ENCODE measurements at regions not wholly inside any gene's neighbourhood (a gene's known extent, or its start where the extent isn't known, plus 50 kb on each side); places are given as distances from the start of the nearest gene placed in this dataset.

DNA sequence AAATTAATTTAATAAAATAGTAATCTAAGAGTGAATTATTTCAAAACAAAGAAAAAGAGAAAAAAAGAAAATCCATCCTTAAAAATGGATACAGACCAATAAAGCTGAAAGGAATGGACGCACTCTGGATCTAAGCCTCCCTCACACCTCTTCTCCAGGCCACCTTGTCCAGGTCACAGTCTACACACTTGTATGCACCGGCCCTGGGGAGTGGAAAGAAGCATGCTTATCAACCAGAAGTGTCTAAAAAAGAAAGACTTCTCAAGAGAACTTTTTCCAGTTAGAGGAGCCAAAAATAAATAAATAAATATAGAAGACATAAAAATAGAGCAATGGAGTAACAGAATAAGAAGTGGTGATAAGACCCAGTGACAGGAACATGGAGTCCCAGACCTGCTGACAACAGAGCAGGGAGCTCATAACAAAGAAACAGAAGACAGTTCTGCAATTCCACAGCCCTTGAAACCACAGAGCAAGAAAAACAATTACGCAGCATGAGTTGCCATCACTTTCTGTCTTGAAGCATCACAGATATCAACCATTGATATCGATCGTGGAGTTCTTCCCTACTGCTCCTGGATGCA lies 311.7 kb upstream of the NFE2L3 start:
- Mint-ChIP-seq H3K27ac (no peak overlapping the region), H3K4me3 (no peak overlapping the region), H3K27me3 (peaks cover 38% of the 10 kb centered on the region), H3K4me1 (ENCODE audit: unreplicated experiment) (peaks cover 34% of the 10 kb centered on the region), H3K36me3 (no peaks in the 10 kb centered on the region), H3K9me3 (no peaks in the 10 kb centered on the region)
- no peak for DNase-seq (ENCODE audit: extremely low spot score, unreplicated experiment)
- TF ChIP-seq, protein P1, sequence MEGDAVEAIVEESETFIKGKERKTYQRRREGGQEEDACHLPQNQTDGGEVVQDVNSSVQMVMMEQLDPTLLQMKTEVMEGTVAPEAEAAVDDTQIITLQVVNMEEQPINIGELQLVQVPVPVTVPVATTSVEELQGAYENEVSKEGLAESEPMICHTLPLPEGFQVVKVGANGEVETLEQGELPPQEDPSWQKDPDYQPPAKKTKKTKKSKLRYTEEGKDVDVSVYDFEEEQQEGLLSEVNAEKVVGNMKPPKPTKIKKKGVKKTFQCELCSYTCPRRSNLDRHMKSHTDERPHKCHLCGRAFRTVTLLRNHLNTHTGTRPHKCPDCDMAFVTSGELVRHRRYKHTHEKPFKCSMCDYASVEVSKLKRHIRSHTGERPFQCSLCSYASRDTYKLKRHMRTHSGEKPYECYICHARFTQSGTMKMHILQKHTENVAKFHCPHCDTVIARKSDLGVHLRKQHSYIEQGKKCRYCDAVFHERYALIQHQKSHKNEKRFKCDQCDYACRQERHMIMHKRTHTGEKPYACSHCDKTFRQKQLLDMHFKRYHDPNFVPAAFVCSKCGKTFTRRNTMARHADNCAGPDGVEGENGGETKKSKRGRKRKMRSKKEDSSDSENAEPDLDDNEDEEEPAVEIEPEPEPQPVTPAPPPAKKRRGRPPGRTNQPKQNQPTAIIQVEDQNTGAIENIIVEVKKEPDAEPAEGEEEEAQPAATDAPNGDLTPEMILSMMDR (conservative IDR thresholded peaks at IDR 0.05) = no peak

DNA sequence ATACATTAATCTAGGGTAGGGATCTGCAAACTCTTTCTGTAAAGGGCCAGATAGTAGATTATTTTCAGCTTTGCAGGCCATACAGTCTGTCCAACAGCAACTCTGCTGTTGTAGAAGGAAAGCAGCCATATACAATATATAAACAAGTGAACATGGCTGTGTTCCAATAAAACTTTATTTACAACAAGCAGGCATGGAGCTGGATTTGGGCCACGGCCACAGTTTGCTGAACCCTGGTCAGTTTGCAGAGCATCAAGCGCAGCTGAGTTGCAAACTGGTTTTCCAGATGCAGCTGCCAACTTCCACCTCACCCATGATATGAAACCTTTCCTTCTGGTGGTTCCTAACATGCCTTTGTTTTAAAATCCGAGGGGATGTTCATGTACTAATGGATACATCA lies 310.4 kb upstream of the NFE2L3 start:
- Mint-ChIP-seq H3K36me3 (no peaks in the 10 kb centered on the region), H3K9me3 (no peaks in the 10 kb centered on the region), H3K4me3 (no peak overlapping the region), H3K27ac (no peak overlapping the region), H3K4me1 (ENCODE audit: unreplicated experiment) (peaks cover 43% of the 10 kb centered on the region), H3K27me3 (peaks cover 42% of the 10 kb centered on the region)
- no peak for DNase-seq (ENCODE audit: extremely low spot score, unreplicated experiment)
- TF ChIP-seq, protein P1 (conservative IDR thresholded peaks at IDR 0.05) = no peak

DNA sequence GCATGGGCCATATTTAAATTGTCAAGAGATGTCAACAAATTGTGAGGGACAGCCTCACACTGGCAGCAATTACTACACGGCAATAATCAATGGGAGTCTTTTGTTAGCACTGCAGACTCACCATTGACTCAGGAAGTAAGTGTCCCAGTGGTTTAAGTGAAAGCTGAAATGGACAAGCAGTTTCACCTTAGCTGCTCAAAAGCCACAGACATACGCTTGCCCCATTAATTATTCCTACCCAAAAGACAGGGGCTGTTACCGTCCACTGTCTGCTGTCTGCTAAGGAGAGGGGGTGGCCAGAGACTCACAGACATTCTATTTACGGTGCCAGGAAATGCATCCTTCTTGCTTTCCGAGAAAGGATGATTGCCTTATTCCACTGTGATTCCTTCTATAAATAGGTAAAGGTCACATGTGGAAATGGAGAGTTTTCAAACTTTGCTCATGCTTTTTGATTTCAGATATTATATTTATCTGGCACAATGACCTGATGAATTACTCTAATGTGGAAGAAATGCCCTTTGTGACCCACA lies 309.7 kb upstream of the NFE2L3 start:
- Mint-ChIP-seq H3K27ac (no peak overlapping the region), H3K27me3 (peaks cover 41% of the 10 kb centered on the region), H3K9me3 (no peaks in the 10 kb centered on the region), H3K4me1 (ENCODE audit: unreplicated experiment) (peaks cover 45% of the 10 kb centered on the region), H3K36me3 (no peaks in the 10 kb centered on the region), H3K4me3 (no peak overlapping the region)
- no peak for DNase-seq (ENCODE audit: extremely low spot score, unreplicated experiment)
- TF ChIP-seq, protein P1 (conservative IDR thresholded peaks at IDR 0.05) = no peak

DNA sequence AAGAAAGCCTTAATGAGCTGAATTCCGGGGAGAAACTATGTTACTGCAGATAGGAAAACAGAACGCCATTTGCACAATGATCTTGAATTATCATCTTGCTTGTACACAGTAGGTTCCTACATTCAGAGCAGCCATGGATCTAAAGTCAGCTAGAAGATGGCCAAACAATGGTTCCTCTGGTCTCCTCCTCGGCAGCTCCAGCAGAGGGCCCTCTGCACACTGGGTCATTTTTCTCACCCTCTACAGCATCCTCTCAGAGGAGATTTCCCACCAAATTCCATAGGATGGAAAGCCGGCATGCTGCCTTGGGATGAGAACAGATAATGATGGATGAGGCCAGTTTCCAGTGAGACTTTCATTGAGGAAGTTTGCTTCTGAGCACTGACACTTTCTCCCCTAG lies 308.5 kb upstream of the NFE2L3 start:
- TF ChIP-seq, protein P1 (conservative IDR thresholded peaks at IDR 0.05) = no peak
- DNase-seq (ENCODE audit: extremely low spot score, unreplicated experiment) = no peak
- Mint-ChIP-seq H3K27me3 (peaks cover 47% of the 10 kb centered on the region), H3K27ac (no peak overlapping the region), H3K4me3 (no peak overlapping the region), H3K9me3 (no peaks in the 10 kb centered on the region), H3K36me3 (no peaks in the 10 kb centered on the region), H3K4me1 (ENCODE audit: unreplicated experiment) (peaks cover 56% of the 10 kb centered on the region)

DNA sequence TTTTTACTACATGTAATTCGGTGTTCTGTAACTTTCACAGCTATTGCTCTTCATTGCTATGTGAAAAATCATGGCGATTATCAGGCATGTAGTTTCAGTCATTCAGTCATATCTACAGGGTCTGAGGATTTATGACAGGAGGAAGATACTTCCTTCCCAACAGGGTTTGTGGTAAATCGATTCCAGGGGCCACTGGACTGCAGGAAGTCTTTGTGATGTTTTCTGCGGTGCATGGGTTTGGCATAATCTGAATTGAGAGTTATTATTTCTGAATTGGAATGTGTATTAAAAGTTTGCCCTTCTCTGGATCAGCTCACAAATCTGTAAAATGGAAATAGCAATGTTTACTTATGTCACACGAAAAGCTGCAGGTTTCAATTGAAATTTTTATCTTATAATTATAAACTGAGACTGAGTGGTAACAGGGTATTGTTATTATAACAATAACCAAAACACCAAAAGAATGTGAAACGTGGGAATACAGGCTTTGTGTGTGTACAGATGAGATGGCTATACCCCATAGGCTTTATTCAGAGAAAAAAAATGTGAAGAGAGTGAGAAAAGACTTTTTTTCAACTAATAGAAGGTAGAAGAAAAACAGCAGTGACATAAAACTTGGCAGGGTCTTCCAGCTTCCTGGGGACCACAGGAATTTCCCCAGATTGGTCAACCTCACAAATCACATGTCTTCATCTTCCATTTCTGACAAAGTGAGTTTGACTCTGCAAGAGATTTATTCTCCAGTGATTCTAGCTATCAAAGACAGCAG lies 307.7 kb upstream of the NFE2L3 start:
- H3K9me3 Mint-ChIP-seq = no peaks in the 10 kb centered on the region
- no peaks in the 10 kb centered on the region for H3K36me3 Mint-ChIP-seq
- TF ChIP-seq, protein P1 (conservative IDR thresholded peaks at IDR 0.05) = no peak
- no peak for DNase-seq (ENCODE audit: extremely low spot score, unreplicated experiment)
- peaks cover 41% of the 10 kb centered on the region for H3K27me3 Mint-ChIP-seq
- H3K4me3 Mint-ChIP-seq = no peak overlapping the region
- no peak overlapping the region for H3K27ac Mint-ChIP-seq
- H3K4me1 Mint-ChIP-seq (ENCODE audit: unreplicated experiment) = peaks cover 58% of the 10 kb centered on the region
